ENCODE measurements at regions not wholly inside any gene's neighbourhood (a gene's known extent, or its start where the extent isn't known, plus 50 kb on each side); places are given as distances from the start of the nearest gene placed in this dataset.
"Not testable (repeated sequence)": the region's sequence is repeated elsewhere in the genome, so short reads cannot be mapped to it uniquely, and the experiment has no call there.

GRCh38 chr12:74656251-74656650, 118.6 kb downstream of the ATXN7L3B start:
- TF ChIP-seq CTCF (IDR thresholded peaks at IDR 0.05; ENCODE audit: insufficient read depth, low read length, severe bottlenecking): no peak
- no peak for FAIRE-seq

GRCh38 chr12:74660442-74660841, 122.8 kb downstream of the ATXN7L3B start:
- no peaks in the 10 kb centered on the region for H3K27me3 ChIP-seq (ENCODE audit: control insufficient read depth, insufficient read depth, low read length)
- FAIRE-seq (no peak), DNase-seq (ENCODE audit: low read depth) (no peak)
- H3K36me3 ChIP-seq (ENCODE audit: control insufficient read depth, insufficient read depth, low read length): no peaks in the 10 kb centered on the region
- no peak overlapping the region for H3K4me3 ChIP-seq (ENCODE audit: low read depth, low read length)
- TF ChIP-seq CTCF (IDR thresholded peaks at IDR 0.05; ENCODE audit: insufficient read depth, low read length, severe bottlenecking): no peak

More at GRCh38 chr12:74656251-74656650, 118.6 kb downstream of the ATXN7L3B start:
- H3K27me3 ChIP-seq (ENCODE audit: control insufficient read depth, insufficient read depth, low read length): no peaks in the 10 kb centered on the region
- H3K4me3 ChIP-seq (ENCODE audit: low read depth, low read length): no peak overlapping the region
- H3K36me3 ChIP-seq (ENCODE audit: control insufficient read depth, insufficient read depth, low read length): no peaks in the 10 kb centered on the region
- DNase-seq (ENCODE audit: low read depth): no peak

GRCh38 chr12:74663958-74664357, 126.3 kb downstream of the ATXN7L3B start:
- Histone ChIP-seq H3K27me3 (ENCODE audit: control insufficient read depth, insufficient read depth, low read length) (no peaks in the 10 kb centered on the region), H3K4me3 (ENCODE audit: low read depth, low read length) (no peak overlapping the region), H3K36me3 (ENCODE audit: control insufficient read depth, insufficient read depth, low read length) (no peaks in the 10 kb centered on the region)
- no peak for DNase-seq (ENCODE audit: low read depth)
- no peak for FAIRE-seq
- no peak for TF ChIP-seq CTCF (IDR thresholded peaks at IDR 0.05; ENCODE audit: insufficient read depth, low read length, severe bottlenecking)

GRCh38 chr12:74665690-74666089, 128.1 kb downstream of the ATXN7L3B start:
- DNase-seq (ENCODE audit: low read depth) (no peak), FAIRE-seq (no peak)
- no peak for TF ChIP-seq CTCF (IDR thresholded peaks at IDR 0.05; ENCODE audit: insufficient read depth, low read length, severe bottlenecking)
- no peak overlapping the region for H3K4me3 ChIP-seq (ENCODE audit: low read depth, low read length)
- no peaks in the 10 kb centered on the region for H3K27me3 ChIP-seq (ENCODE audit: control insufficient read depth, insufficient read depth, low read length)
- H3K36me3 ChIP-seq (ENCODE audit: control insufficient read depth, insufficient read depth, low read length): no peaks in the 10 kb centered on the region

GRCh38 chr12:74671421-74671820, 133.8 kb downstream of the ATXN7L3B start:
- Histone ChIP-seq H3K36me3 (ENCODE audit: control insufficient read depth, insufficient read depth, low read length) (no peaks in the 10 kb centered on the region), H3K27me3 (ENCODE audit: control insufficient read depth, insufficient read depth, low read length) (no peaks in the 10 kb centered on the region), H3K4me3 (ENCODE audit: low read depth, low read length) (no peak overlapping the region)
- no peak for TF ChIP-seq CTCF (IDR thresholded peaks at IDR 0.05; ENCODE audit: insufficient read depth, low read length, severe bottlenecking)
- FAIRE-seq (no peak), DNase-seq (ENCODE audit: low read depth) (no peak)

GRCh38 chr12:74676955-74677354, 139.3 kb downstream of the ATXN7L3B start:
- H3K4me3 ChIP-seq (ENCODE audit: low read depth, low read length); H3K36me3 ChIP-seq (ENCODE audit: control insufficient read depth, insufficient read depth, low read length); H3K27me3 ChIP-seq (ENCODE audit: control insufficient read depth, insufficient read depth, low read length); FAIRE-seq; DNase-seq (ENCODE audit: low read depth): not testable (repeated sequence)

All from bronchial epithelial cell (primary cell).